ENCODE measurements at regions not wholly inside any gene's neighbourhood (a gene's known extent, or its start where the extent isn't known, plus 50 kb on each side); places are given as distances from the start of the nearest gene placed in this dataset.

- in situ Hi-C loops (cut with MboI; ENCODE audit: low sequenced_read_pairs) = no loop called here
Measured at GRCh38 chr13:105319875-105320274, 1215.6 kb downstream of the EFNB2 start.

GRCh38 chr13:105316731-105317130, 1218.7 kb downstream of the EFNB2 start:
- in situ Hi-C loops (cut with MboI; ENCODE audit: low sequenced_read_pairs) = no loop called here

DNA sequence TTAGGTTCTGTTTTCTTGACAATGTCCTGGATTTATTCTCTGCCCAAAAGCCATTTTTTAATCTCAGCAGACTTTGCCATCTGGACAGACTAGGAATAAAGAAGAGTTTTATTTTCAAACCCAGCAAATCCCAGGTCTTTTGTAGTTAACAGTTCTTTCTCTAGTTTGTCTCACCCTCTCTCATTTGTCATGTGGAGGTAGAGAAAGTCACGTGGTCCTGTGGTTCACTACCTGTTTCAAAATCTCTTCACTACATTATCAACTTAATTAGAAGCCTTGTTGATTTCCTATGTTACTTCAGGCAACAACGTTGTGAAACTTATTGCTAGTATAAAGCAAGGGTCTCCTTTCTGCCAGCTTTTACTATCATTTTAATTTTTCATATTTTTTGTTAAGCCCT, 1222.6 kb downstream of the EFNB2 start:
- in situ Hi-C loops (cut with MboI; ENCODE audit: low sequenced_read_pairs) = no loop called here

DNA sequence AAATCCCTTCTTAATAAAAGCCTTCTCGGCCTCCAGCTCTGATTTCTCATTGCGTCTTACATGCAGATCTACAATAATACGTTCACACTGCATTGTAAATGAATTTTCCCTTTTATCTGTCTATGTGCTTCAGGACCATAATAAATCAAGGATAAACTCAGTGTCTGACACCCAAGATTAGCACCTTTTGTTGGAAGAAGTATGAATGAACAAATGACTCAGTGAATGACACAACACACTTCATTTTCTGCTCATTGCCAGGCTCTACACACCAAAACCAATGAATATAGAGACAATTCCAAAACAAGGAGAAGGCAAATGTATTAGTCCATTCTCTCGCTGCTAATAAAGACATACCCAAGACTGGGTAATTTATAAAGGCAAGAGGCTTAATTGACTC, 1224.4 kb downstream of the EFNB2 start:
- in situ Hi-C loops (cut with MboI; ENCODE audit: low sequenced_read_pairs) = no loop called here

DNA sequence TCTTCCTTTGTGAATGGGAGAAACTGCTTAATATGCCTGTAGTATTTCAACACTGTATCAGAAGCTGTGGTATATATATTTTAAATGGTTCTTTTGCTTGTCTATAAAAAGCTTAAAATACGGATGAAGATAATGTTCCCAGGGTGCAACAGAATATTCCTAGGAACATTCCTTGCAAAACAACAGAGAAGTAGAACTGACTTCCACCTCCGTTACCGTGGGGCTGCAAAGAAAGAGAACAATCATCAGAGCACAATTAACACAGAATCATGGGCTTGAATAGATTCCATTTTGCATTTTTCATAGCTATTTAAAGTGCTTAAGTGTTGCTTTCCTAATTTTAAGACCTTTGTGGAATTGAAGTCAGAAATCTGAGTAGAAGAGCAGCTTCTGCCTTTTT, 1227.7 kb downstream of the EFNB2 start:
- in situ Hi-C loops (cut with MboI; ENCODE audit: low sequenced_read_pairs) = no loop called here

- in situ Hi-C loops (cut with MboI; ENCODE audit: low sequenced_read_pairs) = no loop called here
Measured at GRCh38 chr13:105297839-105298238, 1237.6 kb downstream of the EFNB2 start.

DNA sequence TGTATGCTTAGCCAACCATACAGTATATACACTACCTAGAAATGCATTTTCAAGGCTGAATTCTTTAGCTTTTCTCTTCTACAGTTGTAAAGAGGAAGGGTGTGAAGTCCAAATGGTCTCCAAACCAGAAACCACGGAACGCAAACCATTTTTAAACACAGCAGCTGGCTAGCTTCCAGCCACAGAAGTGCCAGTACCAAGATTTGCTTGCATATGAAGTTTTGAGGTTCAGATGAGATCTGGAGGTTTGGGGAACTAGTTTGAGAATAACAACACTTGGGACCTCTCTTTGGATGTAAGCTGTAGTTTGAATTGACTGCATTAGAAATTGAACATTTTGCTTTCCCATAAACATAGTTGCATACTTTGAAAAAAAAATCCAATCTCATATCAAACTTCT, 1243.5 kb downstream of the EFNB2 start:
- in situ Hi-C loops (cut with MboI; ENCODE audit: low sequenced_read_pairs) = no loop called here

GRCh38 chr13:105290596-105290995, 1244.9 kb downstream of the EFNB2 start:
- in situ Hi-C loops (cut with MboI; ENCODE audit: low sequenced_read_pairs) = no loop called here

DNA sequence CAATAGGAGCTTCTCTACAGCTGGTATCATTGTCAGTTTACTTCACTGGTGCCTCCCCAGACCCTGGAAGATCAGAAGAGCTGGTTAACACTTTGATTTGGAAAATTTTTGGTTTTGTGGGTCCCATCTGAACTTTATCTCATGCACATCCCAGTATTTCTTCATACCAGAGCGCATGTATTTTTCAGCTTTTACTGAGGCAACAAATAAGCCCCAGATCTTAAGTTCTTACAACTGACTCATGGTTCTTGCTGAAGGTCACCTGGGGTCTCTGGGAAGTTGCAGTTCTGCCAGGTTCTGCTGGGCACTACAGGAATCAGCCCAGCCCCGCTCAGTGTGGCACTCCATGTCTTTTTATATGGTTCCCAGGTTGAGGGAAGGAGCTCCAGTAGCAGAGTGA, 1249.9 kb downstream of the EFNB2 start:
- in situ Hi-C loops (cut with MboI; ENCODE audit: low sequenced_read_pairs) = no loop called here

DNA sequence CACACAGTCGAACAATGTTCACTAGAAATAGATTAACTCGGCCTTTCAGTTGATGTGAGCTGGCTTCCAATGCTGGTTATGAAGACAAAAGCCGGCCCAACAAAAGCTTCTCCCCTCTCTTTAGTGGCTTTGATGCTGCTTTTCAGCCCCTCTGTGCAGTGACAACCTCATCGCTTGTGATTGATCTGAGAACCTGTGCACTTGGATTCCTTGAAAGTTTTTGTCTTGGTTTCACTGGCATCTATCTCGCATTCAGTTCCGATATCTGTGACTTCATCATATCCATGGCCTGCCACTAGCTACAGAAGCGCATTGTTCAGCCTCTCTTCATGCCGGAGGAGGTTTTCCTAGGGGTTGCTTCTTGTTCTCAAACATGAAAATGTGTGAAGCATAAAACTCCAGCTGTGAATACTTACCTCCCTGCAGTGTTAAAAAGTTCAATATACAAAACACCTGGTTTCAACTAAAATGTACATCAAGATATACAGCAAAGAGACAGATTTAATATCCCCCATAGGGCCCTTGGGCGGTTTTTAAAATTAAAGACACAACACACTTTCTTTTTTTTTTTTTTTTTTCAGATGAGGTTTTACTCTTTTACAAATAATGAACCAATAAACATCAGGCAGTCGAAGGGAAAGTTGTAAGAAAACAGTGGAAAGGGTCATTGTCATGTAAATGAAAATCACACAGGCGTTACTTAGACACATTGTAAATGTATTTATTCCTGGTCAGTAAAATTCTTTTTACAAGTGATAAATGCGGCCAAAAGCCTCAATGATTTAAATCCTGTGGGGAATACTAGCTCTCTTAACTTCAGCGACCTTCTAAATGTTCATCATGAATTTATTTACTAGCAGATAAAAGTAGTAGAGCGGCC, 1252.8 kb downstream of the EFNB2 start:
- in situ Hi-C loops (cut with MboI; ENCODE audit: low sequenced_read_pairs) = no loop called here

GRCh38 chr13:105278943-105279381, 1256.5 kb downstream of the EFNB2 start:
- in situ Hi-C loops (cut with MboI; ENCODE audit: low sequenced_read_pairs) = no loop called here

DNA sequence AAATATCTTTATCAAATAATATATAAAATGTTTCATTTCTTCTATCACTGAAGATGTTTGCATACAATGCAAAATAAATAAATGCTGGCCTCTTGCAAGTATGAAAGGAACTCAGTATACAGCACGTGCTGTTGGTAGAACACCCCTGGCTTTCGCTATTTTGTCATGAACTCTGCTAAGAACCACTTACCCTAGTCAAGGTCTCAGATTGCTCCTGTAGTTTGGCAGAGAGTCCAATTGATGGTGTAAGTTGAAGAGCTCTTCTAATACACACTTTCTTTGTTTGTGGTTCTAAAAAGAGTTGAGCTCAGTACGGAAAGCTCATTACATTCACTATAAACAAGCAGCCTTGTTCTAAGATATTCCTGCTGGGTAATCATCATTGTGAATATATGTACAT, 1258.9 kb downstream of the EFNB2 start:
- in situ Hi-C loops (cut with MboI; ENCODE audit: low sequenced_read_pairs) = no loop called here

DNA sequence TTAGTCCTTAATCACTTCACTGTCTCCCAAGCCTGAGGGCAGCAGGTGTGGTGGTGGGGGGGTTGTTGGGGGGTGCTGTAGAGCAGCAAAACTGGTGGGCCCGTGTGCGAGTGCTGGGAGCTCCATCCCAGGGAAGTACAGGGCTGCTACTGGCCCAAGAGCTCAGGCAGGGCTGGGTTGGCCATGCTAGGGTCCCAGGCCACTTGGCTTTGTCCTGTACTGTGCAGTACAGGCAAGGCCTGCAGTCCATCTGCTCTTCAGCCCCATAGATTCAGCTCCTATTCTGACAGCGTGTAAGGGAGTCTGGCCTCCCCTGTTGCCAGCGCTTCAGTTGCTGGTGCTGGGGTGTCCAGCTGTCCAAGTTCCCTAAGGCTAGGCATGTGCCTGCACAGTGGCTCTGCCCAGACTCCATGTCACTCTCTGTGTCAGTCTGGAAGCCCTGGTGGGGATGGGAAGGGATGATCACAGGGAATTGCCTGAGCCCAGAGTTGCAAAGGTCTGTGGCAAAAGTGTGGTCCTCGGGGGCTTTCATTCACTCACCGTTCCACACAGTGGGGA, 1261.7 kb downstream of the EFNB2 start:
- in situ Hi-C loops (cut with MboI; ENCODE audit: low sequenced_read_pairs) = no loop called here

DNA sequence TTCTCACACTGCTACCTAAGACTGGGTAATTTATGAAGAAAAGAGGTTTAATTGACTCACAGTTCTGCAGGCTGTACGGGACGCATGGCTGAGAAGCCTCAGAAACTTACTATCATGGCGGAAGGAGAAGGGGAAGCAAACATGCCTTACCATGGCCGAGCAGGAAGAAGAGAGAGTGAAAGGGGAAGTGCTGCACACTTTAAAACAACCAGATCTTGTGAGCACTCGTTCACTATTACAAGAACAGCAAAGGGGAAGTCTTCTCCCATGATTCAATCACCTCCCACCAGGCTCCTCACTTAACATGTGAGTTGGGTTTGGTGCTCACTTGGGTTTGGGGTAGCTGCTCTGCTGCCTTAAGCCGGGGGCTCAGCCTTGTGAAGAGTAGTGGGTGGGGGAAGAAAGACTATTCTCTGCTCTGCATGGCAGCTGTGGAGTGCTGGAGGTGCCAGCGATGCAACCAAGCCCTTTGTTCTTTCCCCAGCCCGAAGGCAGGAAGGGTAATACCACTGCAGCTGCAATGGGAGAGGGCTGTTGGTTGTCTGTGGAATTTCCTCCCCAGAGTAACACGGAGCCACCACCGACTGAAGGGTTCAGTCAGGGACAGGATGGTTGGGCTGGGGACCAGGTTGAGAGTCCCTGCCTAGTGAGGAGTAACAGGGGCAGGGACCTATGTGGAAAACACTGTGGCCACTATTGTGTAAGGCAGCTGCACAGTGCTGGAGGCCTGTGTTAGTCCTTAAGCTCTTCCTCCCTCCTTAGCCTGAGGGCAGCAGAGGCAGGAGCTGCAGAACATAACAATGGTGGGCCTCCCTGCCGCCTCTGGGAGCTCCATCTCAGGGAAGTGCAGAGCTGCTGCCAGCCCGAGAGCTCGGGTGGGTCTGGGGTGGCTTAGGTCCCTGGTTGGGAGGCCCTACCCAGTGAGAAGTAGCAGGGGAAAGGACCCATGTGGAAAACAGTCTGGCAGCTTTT, 1262.5 kb downstream of the EFNB2 start:
- in situ Hi-C loops (cut with MboI; ENCODE audit: low sequenced_read_pairs) = no loop called here

DNA sequence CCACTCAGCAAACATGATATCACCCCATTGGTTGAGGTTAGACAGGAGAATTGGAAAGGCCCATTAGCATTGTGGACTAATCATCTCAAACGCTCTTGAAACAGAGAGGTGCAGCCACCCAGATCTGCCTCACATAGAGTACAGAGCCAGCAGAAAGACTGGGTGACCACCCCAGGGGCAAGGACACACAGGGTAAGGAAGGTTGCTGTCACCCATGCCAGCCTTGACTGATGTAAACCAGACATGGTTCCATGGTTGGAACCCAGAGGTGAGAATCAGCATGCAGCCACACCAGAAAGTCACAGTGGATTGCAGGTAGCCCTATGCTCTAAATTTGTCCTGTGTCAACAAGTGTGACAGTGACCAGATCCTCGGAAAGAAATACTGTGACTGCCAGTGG, 1268.8 kb downstream of the EFNB2 start:
- in situ Hi-C loops (cut with MboI; ENCODE audit: low sequenced_read_pairs) = no loop called here

- in situ Hi-C loops (cut with MboI; ENCODE audit: low sequenced_read_pairs) = no loop called here
Measured at GRCh38 chr13:105262579-105262978, 1272.9 kb downstream of the EFNB2 start.

- in situ Hi-C loops (cut with MboI; ENCODE audit: low sequenced_read_pairs) = no loop called here
Measured at GRCh38 chr13:105259426-105259825, 1276.0 kb downstream of the EFNB2 start.

GRCh38 chr13:105255472-105255871, 1280.0 kb downstream of the EFNB2 start:
- in situ Hi-C loops (cut with MboI; ENCODE audit: low sequenced_read_pairs) = no loop called here

DNA sequence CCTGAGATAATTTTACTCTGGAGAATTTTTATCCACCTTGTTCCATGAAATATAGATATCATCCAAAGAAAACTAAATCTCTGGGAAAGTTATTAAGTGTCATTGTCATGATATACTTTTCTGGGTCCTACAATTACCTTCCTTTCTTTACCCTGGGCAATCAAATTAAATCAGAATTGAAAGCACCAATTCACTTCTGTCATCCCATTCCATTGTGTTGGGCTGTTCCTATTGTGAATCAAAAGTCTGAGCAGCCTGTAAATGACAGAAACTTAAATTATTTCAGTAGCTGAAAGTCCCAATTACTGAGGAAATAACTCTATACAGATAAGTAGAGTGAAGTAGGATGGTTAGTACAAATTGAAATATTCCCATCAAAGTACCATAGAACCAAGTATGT, 1284.2 kb downstream of the EFNB2 start:
- in situ Hi-C loops (cut with MboI; ENCODE audit: low sequenced_read_pairs) = no loop called here

DNA sequence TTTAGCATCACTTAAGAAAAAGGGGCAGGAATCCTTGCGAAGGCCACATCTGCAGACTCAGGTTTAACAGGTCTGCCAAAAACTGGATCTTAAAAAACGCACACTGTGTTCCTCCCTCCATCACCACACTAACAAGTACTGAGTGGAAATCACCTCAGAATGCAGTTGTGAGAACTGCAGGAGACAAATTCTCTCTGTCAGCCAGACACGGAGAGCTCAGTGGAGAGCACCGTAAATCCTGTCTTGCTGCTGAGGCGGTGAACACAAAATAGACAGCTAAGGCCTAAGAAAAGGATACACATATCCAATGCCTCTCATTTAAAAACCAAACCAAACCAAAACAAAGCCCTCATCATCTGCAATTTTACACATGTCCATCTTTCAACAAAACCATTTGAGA, 1287.6 kb downstream of the EFNB2 start:
- in situ Hi-C loops (cut with MboI; ENCODE audit: low sequenced_read_pairs) = no loop called here

- in situ Hi-C loops (cut with MboI; ENCODE audit: low sequenced_read_pairs) = no loop called here
Measured at GRCh38 chr13:105240371-105240770, 1295.1 kb downstream of the EFNB2 start.

All from HL-60/S4 (cell line).